ENCODE measurements at regions not wholly inside any gene's neighbourhood (a gene's known extent, or its start where the extent isn't known, plus 50 kb on each side); places are given as distances from the start of the nearest gene placed in this dataset.

DNA sequence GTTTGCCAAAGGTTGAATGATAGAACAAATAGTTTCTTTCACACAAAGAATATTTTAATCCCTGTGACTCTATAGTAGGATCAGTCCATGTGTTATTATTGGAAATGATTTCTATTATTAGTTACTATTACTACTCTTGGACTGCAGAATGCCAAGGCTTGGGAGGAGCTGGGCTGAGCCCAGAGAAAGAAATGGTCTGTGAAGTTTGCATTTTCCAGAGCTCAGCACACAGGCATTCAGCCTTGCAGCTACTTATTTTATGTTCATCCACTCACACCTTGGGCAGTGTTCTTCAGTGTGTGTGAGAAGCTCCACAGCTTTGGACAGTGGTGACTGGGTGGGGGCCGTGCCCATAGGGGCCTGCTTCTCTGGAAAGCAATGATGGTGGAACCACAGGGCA, 583.1 kb downstream of the CCDC171 start:
- no peak for TF ChIP-seq POLR2A (IDR thresholded peaks at IDR 0.05)
- TF ChIP-seq CTCF (IDR thresholded peaks at IDR 0.05): no peak
